Bronchial epithelial cell (primary cell): ENCODE measurements at regions not wholly inside any gene's neighbourhood (a gene's known extent, or its start where the extent isn't known, plus 50 kb on each side); places are given as distances from the start of the nearest gene placed in this dataset.
A peak's percentile ranks its signal among the peaks of the same experiment; 100 is the strongest.

Source experiments
- DNase-seq: peaks from one replicate; pipeline ENCODE4 v3.0.0-alpha.2; 2010; ENCODE audit warnings: low read depth
- FAIRE-seq: peaks from 2 replicates; lab custom pipeline; 2011; peaks lifted over from hg19 to GRCh38; lab: Jason Lieb, UNC
- H3K27me3 ChIP-seq: 2 replicates; pipeline ENCODE4 v1.5.1; 2011; ENCODE audit warnings: low read length; ENCODE audit not compliant: control insufficient read depth, insufficient read depth
- H3K36me3 ChIP-seq: 2 replicates; pipeline ENCODE4 v1.5.1; 2011; ENCODE audit warnings: low read length; ENCODE audit not compliant: control insufficient read depth, insufficient read depth
- H3K4me3 ChIP-seq: 2 replicates; pipeline ENCODE4 v1.5.1; 2011; ENCODE audit warnings: mild to moderate bottlenecking, low read depth, low read length, control low read depth
- CTCF ChIP-seq: IDR thresholded peaks from 2 replicates; pipeline ENCODE4 v1.5.1; 2011; ENCODE audit warnings: mild to moderate bottlenecking, moderate library complexity, low read length, control low read depth, inconsistent platforms; ENCODE audit not compliant: insufficient read depth, severe bottlenecking

DNA sequence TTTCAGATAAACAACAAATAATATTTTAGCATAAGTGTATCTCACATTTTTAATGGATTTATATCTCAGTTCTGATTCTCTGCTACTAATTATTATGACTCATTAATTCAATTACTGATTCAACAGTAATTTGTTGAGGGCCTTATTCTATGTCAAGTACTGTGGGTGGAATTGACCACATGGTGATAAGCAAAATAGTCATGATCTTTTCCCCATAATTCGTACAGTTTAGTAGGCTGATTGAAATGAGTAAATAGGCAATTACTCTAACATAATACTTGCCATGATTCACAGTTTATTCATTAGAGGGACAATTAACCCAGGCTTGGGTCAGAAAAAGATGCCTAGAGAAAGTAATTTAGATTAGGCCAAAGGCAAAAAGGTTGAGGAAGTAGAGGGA, 60.9 kb upstream of the SLC4A7 start:
- FAIRE-seq (no peak), DNase-seq (peak; percentile 61)
- no peak for TF ChIP-seq CTCF
- Histone ChIP-seq H3K36me3 (no peaks in the 10 kb centered on the region), H3K4me3 (no peak overlapping the region), H3K27me3 (no peaks in the 10 kb centered on the region)

DNA sequence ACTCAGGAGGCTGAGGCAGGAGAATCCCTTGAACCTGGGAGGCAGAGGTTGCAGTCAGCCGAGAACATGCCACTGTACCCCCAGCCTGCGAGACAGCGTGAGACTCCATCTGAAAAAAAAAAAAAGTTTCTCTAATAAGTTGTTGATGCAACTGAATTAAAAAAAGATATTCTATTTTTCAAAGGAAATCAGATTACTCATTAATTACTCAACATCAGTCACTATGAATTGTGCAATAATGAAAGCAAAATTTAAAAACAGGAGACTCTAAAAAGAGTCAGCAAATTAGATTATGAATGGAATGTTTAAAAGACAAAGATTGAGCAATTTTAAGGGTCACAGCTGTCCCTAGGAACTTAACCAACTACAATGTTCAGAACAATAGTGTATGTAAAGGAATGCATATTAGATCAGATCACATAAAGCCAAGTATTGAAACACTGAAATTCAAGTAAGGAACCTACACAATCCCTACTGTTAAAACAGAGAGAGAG, 60.2 kb upstream of the SLC4A7 start:
- H3K27me3 ChIP-seq: no peaks in the 10 kb centered on the region
- no peak for TF ChIP-seq CTCF
- DNase-seq (peak; percentile 95), FAIRE-seq (no peak)
- H3K4me3 ChIP-seq: no peak overlapping the region
- H3K36me3 ChIP-seq: no peaks in the 10 kb centered on the region

DNA sequence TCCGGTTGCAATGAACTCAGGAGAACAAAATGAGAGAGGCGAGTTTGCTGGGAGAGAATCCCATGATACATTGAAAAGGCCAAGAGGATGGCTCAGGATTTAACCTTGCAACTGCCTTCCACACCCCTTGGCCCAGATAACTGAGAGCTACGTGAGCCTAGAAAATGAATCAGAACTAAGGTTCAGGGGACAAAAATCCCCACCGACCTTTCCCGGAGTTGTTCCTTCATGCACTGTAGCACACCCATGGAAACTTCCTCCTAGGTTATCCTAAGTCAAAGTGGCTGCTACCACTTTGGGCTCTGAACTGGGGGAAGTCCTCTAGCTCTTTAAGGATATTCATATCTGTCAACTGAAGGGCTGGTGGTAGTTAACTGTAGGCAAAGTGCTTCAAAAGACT, 58.3 kb upstream of the SLC4A7 start:
- no peak for TF ChIP-seq CTCF
- Histone ChIP-seq H3K27me3 (no peaks in the 10 kb centered on the region), H3K4me3 (no peak overlapping the region), H3K36me3 (no peaks in the 10 kb centered on the region)
- DNase-seq (no peak), FAIRE-seq (no peak)

DNA sequence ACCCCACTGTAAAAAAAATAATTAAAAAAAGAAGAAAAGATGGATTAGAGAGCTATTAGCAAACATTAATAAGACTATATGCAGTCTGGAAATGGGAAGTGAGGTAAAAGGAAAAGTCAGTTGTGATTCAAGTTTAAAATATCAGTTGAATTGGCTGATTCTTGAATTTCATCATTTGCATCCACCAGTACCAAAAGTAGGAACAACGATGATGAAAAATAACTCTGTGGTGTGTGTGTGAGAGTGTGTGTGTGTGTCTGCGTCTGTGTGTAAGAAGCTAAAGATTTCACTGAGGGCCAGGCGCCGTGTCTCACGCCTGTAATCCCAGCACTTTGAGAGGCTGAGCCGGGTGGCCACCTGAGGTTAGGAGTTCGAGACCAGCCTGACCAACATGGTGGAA, 56.0 kb upstream of the SLC4A7 start:
- no peak for FAIRE-seq
- H3K36me3 ChIP-seq: no peaks in the 10 kb centered on the region

GRCh38 chr3:27536491-27536890, 52.3 kb upstream of the SLC4A7 start:
- H3K27me3 ChIP-seq: no peaks in the 10 kb centered on the region
- no peak for DNase-seq
- TF ChIP-seq CTCF: no peak
- no peaks in the 10 kb centered on the region for H3K36me3 ChIP-seq
- no peak overlapping the region for H3K4me3 ChIP-seq
- FAIRE-seq: no peak

More for the DNA sequence above, 56.0 kb upstream of the SLC4A7 start:
- DNase-seq: no peak
- Histone ChIP-seq H3K27me3 (no peaks in the 10 kb centered on the region), H3K4me3 (no peak overlapping the region)
- TF ChIP-seq CTCF: no peak

DNA sequence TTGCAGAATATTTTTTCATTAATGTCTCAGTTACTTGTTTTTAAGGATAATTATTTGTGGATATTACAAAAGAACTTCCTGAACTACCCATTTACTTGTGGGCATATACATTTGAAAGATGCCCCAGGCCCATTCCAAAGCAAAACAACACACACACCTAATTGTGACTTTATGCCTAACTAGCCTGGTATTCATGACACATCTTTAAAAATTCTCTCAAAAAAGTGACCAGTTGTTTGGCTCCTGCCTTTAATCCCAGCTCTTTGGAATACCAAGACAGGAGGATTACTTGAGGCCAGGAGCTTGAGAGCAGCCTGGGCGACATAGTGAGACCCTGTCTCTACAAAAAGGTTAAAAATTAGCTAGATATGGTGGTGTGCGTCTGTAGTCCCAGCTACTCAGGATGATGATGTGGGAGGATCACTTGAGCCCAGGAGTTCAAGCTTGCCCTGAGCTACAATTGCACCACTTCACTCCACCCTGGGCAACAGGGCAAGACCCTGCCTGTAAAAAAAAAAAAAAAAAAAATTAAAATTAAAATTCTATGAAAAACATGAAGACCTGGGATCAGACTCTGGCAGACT, 51.7 kb upstream of the SLC4A7 start:
- H3K36me3 ChIP-seq: no peaks in the 10 kb centered on the region
- no peak overlapping the region for H3K4me3 ChIP-seq
- no peak for FAIRE-seq
- no peak for TF ChIP-seq CTCF
- DNase-seq: peak; percentile 83
- H3K27me3 ChIP-seq: no peaks in the 10 kb centered on the region
